GM12892 (cell line): ENCODE measurements at regions not wholly inside any gene's neighbourhood (a gene's known extent, or its start where the extent isn't known, plus 50 kb on each side); places are given as distances from the start of the nearest gene placed in this dataset.

Experiments
- DNase-seq: peaks from one replicate; pipeline ENCODE4 v3.0.0; 2011; ENCODE audit not compliant: insufficient read length
- FAIRE-seq: peaks from 2 replicates; lab custom pipeline; 2011; peaks lifted over from hg19 to GRCh38; lab: Jason Lieb, UNC
- POLR2A ChIP-seq: IDR thresholded peaks from 2 replicates; pipeline ENCODE4 v1.6.1; 2011; ENCODE audit warnings: low read depth, low read length, control low read depth
- POLR2AphosphoS5 ChIP-seq: IDR thresholded peaks from 2 replicates; pipeline ENCODE4 v1.6.1; 2011; ENCODE audit warnings: low read depth, low read length, control low read depth
- TAF1 ChIP-seq: IDR thresholded peaks from 2 replicates; pipeline ENCODE4 v1.6.1; 2011; ENCODE audit warnings: low read depth, mild to moderate bottlenecking, control low read depth, low read length, borderline replicate concordance

DNA sequence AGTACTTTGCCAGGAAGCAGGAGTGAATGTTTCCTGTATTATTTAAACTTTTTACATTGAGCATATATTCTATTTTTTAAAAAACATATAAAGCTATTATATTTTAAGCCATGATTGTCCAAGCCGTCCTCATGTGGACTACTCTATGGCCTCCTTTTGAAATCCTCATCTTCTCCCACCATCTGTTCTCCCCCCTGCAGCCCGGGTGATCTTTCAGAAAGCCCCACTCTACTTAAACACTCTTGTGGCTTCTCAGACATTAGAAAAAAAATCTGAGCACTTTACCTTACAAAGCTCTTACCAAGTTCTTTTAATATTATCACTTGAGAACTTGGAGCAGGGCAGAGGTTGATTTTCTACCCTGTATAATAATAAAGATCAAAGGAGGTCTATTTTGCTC is 95.4 kb downstream of the CAVIN4 start:
- no peak for TF ChIP-seq TAF1
- TF ChIP-seq POLR2AphosphoS5: no peak
- TF ChIP-seq POLR2A: no peak
- FAIRE-seq (no peak), DNase-seq (no peak)

- TF ChIP-seq TAF1: no peak
- no peak for TF ChIP-seq POLR2A
- TF ChIP-seq POLR2AphosphoS5: no peak
- DNase-seq (no peak), FAIRE-seq (no peak)
Observed at GRCh38 chr9:100674419-100675122, 96.7 kb downstream of the CAVIN4 start.

DNA sequence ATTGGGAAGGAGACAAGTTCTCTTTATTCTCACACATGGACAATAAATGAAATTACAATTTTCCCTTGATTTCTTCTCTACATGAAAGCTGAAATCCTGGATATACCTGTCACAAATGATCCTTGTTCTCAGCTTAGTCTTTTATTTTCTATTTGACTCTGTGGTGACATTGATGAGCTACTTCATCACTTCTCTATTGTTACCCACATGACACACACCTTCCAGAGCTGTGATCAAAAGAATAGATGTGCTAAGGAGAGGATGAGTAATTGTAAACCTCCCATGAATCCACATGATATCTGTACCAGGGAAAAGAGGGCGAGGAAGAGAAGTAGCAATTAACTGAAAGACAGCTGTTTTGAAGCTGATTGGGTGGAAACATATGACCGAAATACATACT is 102.0 kb downstream of the CAVIN4 start:
- DNase-seq: no peak
- TF ChIP-seq POLR2A: no peak
- no peak for TF ChIP-seq TAF1
- TF ChIP-seq POLR2AphosphoS5: no peak
- FAIRE-seq: no peak

- FAIRE-seq: no peak
- TF ChIP-seq POLR2AphosphoS5 (no peak), POLR2A (no peak), TAF1 (no peak)
- DNase-seq: no peak
Observed at GRCh38 chr9:100686420-100686819, 108.5 kb downstream of the CAVIN4 start.

- FAIRE-seq: no peak
Observed at GRCh38 chr9:100689635-100690034, 111.8 kb downstream of the CAVIN4 start.

GRCh38 chr9:100690438-100690837 is 112.6 kb downstream of the CAVIN4 start:
- no peak for FAIRE-seq
- TF ChIP-seq TAF1: no peak
- TF ChIP-seq POLR2A: no peak
- TF ChIP-seq POLR2AphosphoS5: no peak
- no peak for DNase-seq

More at GRCh38 chr9:100689635-100690034, 111.8 kb downstream of the CAVIN4 start:
- DNase-seq: no peak
- TF ChIP-seq POLR2AphosphoS5: no peak
- TF ChIP-seq TAF1: no peak
- no peak for TF ChIP-seq POLR2A

DNA sequence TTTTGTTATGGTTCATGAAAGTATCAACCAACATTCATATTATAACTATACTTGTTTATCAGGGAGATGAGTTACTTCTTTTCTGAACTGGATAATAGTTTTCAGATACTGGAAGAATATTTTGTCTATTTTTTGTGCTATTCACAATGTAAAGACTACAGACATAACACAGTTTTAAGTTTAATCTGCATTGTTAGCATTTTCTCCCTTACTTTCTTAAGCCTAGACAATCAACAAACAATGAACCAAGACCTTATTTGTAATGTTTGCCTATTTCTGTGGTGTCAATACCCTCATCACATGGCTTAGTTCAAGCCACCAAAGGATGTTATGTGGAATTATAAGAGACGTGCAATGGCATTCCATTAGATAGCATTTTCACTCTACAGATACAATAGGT is 119.5 kb downstream of the CAVIN4 start:
- no peak for FAIRE-seq
- no peak for TF ChIP-seq TAF1
- TF ChIP-seq POLR2AphosphoS5: no peak
- TF ChIP-seq POLR2A: no peak
- DNase-seq: no peak

GRCh38 chr9:100698945-100699344 is 121.1 kb downstream of the CAVIN4 start:
- no peak for DNase-seq
- TF ChIP-seq POLR2AphosphoS5: no peak
- TF ChIP-seq POLR2A: no peak
- TF ChIP-seq TAF1: no peak
- FAIRE-seq: no peak

DNA sequence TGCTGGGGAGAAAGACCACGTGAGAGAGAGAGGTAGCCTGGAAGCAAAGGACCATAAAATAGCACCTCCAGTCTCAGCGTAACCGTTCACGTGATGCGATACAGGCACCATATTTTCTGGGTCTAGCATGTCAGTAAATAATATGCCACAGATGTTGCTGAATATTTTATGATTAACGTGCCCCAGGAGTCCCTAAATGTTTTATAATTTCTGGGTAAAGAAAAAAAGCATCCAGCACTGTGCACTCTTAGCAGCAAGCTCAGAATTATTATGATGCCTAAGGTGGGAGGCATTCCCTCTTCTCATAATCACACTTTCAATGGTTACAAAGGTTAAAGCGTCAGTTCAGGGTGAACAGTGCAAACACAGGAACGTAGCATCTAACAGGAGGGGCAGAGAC is 121.8 kb downstream of the CAVIN4 start:
- FAIRE-seq: no peak

DNA sequence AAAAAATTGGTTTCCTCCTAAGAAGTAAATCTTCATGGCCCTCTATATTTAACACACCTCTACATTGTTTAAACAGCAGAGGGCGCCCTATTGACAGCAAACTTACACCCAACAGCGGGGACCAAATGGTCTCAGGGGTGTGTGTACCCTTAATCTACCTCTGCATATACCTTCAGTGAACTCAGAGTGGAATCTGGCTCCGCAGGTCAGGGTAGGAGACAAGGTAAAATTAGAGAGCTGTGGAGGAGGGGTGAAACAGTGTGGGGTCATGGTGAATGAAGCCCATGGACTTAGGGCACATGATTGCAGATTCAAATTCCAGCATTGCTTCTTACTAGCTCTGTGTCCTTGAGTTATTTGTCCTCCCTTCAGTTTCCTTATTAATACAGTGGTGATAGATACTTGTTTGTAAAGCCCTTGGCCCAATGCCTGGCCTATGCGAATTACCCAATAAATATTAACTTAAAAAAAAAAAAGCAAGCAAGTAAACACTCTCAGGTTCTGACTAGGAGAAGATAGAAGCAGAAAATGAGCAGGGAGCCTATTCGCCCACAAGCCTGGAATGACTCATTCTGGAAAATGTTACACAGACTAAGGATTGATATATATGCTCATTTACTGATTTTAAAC is 122.9 kb downstream of the CAVIN4 start:
- FAIRE-seq: no peak
- no peak for DNase-seq

More for the DNA sequence above, 121.8 kb downstream of the CAVIN4 start:
- TF ChIP-seq POLR2A: no peak
- TF ChIP-seq TAF1: no peak
- DNase-seq: no peak

GRCh38 chr9:100714372-100715099 is 136.7 kb downstream of the CAVIN4 start:
- DNase-seq: peak; percentile 32
- TF ChIP-seq POLR2A: no peak
- no peak for TF ChIP-seq TAF1
- TF ChIP-seq POLR2AphosphoS5: no peak
- FAIRE-seq: no peak

More for the DNA sequence above, 122.9 kb downstream of the CAVIN4 start:
- TF ChIP-seq POLR2AphosphoS5 (no peak), TAF1 (no peak), POLR2A (no peak)

- no peak for FAIRE-seq
- DNase-seq: no peak
- no peak for TF ChIP-seq TAF1
- TF ChIP-seq POLR2A: no peak
- no peak for TF ChIP-seq POLR2AphosphoS5
Observed at GRCh38 chr9:100715100-100715380, 137.2 kb downstream of the CAVIN4 start.

DNA sequence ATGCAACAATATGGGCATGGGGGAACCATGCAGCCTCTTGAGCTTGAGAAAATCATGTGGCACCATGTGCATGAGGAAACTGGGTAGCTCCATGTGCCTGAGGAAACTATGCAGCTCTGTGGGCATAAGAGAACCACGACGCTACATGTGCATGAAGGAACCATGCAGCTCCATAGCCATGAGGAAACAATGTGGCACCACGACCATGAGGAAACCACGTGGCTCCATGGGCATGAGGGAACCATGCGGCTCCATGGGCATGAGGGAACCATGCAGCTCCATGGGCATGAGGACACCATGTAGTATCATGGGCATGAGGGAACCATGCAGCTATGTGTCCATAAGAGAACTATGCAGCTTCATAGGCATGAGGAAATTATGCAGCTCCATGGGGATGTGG is 140.8 kb downstream of the CAVIN4 start:
- TF ChIP-seq POLR2A: no peak
- TF ChIP-seq TAF1: no peak
- no peak for TF ChIP-seq POLR2AphosphoS5

More for the DNA sequence above, 140.8 kb downstream of the CAVIN4 start:
- DNase-seq (no peak), FAIRE-seq (no peak)
